NCI-H345 treated with DMSO at 0.1 percent for 48 hours (cell line): ENCODE measurements at regions not wholly inside any gene's neighbourhood (a gene's known extent, or its start where the extent isn't known, plus 50 kb on each side); places are given as distances from the start of the nearest gene placed in this dataset.

Experiments
- DNase-seq: peaks from one replicate; lab custom pipeline; 2025; ENCODE audit not compliant: unreplicated experiment; lab: John Stamatoyannopoulos, UW

DNA sequence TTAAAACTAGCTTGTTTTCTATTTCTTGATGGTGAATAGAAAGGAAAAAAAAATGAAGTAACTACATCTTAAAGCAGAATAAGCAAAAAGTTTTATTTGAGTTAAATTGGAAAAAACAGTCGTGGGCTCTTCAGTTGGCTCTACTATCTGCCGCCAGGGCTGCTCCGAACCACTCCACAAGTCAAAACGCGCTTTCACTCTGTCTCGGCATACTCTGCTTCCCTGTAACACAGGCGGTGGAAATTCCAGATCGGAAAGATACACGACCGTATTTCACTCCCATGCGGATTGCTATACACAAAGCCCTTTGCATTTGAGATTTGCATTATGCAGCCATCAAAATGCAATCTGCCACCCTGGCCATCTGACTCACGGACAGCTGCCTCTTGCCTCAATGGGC is 505.6 kb downstream of the IRX1 start:
- DNase-seq: no peak

DNA sequence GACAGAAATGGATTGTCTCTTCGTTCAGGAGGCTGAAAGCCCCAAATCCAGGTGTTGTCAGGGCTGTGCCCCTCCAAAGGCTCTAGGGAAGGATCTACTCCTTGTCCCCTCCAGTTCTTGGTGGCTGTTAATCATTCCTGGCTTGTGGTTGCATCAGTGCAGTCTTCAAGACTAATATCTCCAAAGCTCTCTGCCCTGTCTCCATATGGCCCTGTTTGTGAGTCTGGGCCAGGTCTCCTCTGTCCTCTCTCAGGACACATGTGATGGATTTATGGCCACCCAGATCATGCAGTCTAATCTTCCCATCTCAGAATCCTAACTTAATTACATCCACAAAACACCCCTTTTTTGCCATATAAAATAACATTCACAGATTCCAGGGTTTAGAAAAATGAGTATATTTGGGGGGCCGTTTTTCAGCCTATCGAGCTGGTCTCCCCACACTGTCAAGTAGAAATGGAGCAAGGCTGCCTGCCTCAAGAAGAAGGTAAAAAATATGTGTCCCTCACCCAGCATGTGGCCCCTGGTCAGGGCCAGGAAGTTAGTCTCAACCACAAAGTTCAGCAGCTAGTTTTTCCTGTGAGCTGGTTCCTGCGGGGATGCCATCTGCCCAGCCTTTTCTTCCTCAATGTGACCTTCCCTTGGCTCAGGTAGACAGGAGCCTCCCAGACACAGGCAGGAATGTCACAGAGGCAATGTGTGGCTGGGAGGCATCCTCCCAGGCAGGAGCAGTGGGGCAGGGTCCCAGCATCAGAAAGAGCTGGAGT is 509.4 kb downstream of the IRX1 start:
- DNase-seq: no peak

DNA sequence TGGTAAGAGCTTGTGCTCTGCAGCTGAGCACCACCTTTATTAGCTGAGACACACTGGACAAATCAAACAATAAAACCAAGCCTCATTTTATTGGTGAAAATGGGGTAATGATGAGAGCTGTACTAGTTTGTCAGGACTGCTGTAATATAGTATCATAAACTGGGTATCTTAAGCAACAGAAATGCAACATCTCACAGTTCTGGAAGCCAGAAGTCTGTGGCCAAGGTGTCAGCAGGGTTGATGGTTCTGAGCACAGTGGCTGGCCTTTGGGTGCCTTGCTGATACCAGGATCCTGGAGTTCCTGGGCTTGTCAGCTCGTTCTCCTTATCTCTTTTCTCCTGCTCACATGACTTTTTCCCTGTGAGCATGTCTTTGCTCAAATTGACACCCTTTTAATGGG is 513.1 kb downstream of the IRX1 start:
- DNase-seq: no peak

DNA sequence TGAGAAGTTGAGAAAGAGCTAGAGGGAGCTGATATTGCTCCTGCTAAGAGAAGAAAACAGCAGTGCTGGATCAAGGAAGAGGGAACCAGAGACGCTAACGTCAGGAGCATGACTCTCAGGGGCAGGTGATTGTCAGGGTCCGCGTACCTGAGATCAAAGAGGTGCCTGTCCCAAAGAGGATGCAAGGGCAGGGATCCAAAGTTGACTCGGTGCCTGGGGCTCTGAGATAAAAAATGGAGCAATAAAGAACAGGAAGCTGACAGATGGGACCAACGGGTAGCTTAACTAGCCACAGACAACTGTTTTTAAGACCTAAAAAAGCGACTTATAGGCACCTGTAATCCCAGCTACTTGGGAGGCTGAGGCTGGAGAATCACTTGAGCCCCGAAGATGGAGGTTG is 517.8 kb downstream of the IRX1 start:
- no peak for DNase-seq

DNA sequence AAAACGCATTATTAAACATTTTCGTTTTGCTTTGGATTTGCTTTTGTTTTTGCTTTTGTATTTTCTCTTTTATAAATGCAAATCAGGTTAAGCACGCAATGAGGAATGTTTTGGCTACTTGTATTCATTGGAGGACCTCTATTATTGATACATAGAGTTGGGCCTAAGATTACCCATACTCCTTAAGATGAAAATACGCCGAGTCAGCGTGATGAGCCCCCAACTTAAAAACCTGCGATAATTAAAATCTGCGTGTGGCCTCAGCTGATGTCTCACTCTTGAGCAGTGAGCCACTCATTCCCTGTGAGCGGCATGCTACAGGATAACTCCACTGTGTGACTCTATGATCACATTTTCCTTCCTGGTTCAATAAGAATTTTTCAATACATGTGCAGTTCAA is 518.3 kb downstream of the IRX1 start:
- no peak for DNase-seq

DNA sequence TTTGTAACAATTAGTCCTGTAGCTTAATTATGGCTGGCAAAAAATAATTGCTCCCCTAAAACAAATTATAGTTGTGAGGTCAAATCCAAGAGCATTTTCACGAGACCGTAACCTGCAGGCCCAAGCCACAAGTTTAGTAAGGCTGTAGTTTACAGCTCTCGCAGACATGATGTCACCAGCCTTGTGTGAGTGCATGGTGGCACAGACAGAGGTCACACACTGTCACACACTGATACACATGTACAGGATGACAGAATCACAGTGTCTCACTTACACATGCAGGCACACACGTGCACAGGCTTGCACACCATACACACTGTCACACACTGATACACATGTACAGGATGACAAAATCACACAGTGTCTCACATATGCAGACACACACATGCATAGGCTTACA is 518.8 kb downstream of the IRX1 start:
- no peak for DNase-seq

DNA sequence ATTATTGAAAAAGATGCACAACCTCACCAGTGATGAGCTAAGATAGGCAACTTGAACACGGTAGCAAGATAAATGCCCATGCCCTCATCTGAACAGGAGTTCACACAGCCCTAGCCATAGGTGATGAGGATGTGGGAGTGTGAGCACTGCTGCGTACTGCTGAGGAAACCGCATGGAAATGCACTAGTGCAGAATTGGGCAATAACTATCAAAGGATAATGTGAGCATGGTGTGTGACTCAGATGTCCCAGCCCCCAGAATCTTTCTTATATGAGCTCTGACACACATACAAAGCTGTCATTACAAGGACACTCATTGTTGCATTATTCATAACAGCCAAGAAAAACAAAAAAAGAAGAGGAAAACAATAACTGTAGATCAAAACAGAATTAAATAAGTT is 521.2 kb downstream of the IRX1 start:
- no peak for DNase-seq

DNA sequence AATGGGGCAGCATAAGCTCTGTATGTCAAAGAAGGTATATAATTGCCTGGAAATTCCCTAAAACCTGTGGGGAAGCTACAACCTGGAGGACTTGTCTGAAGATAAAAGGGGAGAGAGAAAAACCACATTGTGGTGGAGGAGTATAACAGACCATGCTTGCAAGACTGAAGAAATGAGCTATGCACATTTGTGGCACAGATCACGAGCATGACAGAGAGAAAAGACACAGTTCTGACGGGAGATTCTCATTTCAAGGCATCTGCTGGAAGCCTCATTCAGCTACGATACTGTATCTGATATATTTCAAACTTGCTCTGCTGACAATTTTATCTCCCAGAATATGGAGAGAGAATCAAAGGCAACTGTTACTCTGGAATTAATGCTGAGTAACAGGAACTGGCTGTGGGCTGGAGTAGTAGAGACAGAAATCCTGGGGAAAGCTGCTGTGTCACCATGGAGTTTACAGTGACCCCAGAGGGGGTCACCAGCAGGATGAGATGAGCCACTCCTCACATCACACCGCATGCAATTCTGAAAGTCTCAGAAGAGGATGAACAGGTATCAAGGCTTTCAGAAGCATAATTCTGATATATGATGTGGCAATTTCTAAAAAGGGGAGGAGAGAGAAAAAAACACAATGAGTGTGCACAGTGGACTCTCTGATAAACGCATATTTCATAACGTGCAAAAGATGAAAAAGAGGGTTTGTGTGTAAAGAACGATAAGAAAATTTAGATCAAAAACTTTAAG is 528.8 kb downstream of the IRX1 start:
- no peak for DNase-seq

DNA sequence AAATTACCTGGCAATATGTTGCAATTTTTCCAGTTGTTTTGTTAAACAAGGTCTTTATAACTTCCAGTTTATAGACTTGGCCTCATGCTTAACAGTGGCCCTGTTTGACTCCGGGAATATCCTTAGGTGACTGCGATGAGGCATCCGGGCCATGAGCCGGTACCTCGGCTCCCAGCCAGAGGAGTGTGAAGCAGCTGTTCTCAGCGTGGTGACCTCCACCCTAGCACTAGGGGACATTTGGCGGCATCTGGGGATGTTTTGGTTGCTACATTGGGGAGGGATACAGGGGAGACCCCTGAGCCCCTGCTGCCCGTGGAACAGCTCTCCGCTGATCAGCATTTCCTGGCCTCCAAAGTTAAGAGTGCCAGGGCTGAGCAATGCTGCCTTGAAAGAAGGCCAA is 533.4 kb downstream of the IRX1 start:
- DNase-seq: no peak

DNA sequence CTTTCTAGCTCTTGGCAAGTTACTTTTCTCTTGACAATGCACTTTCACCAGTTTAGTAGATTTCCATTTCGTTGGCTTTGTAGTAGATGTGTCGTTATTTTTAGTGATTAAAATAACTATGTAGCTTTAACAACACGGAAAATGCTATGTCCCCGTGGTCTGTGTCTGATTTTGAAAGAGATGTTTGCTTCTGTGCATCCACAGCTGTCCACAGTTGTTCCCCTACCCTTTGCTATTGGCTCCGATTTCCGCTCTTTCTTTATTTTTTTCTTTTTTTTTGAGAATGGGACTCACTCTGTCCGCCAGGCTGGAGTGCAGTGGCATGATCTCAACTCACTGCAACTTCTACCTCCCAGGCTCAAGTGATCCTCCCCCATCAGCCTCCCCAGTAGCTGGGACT is 533.9 kb downstream of the IRX1 start:
- DNase-seq: no peak

DNA sequence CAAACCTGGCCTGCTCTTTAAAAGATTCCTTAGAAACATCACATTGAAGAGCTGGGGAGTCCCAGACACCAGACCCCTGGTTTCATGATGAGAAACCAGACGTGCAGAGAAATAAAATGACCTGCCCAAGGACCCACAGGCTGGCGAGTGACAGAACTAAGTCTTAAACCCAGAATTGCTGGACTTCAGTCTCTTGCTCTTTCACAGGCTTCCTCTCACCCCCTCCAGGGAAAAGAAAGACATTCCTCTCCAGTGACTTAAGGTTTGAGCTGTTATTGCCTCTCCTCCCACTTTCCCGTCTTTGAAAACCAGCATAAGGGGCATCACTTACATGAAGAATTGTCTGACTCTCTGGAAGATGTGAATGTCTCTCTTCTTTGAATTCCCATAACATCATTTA is 535.2 kb downstream of the IRX1 start:
- no peak for DNase-seq

DNA sequence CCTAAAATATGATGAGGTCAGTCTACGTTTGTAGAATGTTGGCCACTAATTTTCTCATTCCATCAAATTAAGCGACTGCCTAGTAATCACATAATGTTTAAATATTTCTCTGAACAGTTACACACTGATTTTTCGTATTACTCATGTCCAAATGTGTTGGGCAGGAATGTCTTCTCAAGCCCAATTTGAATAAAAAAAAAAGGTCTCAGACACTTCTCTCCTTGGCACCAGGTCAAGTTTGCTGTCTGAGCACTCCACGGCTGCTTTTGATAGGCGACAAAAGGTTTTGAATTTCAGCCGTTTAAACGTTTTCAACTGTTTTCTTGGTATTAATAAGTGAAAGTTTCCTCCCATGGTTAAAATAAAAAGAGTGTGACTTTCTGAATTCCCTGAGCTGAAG is 542.1 kb downstream of the IRX1 start:
- DNase-seq: no peak

DNA sequence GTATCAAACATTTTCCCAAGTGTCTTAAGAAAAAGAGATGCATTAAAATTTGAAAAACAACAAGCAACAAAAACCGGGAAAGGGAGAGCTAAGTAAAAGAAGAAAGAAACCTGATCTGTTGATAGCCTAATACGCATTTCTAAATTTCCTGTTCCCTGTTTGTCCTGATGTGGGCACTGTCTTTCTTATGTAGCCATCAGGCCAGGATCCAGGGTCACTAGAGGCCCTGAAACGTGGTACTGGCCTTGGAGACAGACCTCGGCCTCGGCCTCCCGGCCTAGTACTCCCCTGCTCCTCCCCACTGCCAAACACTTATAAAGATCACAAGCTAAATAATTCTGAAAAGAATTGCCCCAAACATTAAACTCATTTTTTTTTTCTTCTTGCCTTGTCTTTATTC is 547.2 kb downstream of the IRX1 start:
- DNase-seq: no peak

DNA sequence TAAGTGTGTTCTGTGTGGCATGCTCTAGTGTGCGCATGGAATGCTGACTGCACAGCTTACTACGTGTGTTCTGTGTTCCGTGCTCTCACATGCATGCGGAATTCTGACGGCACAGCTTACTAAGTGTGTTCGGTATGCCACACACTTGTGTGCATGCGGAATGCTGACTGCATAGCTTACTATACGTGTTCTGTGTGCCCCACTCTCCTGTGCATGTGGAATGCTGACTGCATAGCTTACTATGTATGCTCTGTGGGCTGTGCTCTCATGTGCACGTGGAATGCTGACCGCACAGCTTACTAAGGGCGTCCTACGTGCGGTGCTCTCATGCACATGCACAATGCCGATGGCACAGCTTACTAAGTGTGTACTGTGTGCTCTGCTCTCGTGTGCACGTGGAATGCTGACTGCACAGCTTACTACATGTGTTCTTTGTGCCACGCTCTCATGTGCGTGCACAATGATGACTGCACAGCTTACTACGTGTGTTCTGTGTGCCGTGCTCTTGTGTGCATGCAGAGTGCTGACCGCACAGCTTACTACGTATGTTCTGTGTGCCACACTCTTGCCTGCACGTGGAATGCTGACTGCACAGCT is 548.9 kb downstream of the IRX1 start:
- DNase-seq: no peak

DNA sequence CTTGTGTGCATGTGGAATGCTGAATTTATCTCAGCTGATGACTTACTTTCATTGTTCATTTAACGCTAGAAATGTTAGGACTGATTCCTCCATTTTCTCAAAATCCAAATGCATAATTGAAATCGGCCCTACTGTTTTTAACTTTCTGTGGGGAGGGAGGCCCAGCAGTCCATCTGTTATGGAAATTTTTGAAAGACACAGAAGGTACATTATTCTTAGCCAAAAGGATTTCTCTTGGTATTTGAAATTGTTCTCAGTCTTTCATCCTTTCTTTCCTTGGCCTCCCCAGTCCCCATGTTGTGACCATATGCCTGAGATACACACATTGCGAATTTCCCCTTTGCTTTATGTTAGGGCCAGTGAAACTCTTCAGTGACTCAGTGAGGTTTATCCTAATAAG is 549.9 kb downstream of the IRX1 start:
- no peak for DNase-seq

DNA sequence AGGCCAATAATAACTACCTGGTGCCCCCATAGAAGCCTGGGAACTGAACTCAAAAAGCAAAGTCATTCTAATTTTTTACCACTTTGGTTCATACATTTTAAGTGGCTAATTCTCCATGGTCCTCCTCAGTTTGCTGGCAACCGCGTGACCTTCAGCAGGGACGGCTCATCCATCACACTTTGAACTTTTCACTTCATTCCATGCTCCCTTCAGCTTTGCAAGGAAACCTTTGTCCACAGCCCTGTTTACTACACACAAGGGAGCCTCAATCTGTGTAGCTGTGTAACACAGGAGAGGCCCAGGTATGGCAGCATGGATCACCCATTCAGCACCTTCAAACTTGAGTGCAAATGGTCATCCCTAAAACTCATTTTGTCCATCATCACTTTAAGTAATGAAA is 552.4 kb downstream of the IRX1 start:
- no peak for DNase-seq

DNA sequence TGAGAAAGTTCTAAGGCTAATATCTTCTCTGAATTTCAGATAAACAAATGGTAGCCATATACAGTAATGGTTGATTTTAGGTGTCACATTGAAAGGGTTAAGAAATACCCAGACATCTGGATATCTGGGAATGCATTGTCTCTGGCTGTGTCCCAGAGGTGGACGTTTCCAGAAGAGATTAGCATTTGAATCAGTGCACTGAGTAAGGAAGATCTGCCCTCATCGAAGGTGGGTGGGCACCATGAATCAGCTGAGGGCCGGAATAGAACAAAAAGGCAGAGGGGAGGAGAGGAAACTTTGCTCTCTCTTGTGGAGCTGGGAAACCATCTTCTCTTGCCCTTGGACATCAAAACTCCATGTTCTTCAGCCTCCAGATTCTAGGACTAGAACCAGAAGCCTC is 554.4 kb downstream of the IRX1 start:
- no peak for DNase-seq

DNA sequence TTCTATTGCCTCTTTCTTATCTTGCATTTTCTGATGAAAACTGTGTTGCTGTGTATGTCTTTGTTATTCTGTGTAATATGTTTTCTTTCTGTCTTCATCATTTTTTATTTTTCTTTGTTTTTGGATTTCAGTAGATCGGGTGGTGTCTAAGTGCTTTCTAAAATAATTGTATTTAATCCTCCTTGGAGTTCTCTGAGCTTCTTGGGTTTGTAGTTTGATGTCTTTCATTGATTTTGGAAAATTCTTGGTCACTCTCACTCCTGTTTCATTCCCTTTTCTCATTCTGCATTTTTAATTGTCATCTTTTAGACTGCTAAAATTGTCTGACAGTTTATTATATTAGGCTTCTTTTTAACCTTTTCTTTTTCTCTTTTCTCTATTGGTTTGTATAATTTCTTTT is 560.5 kb downstream of the IRX1 start:
- no peak for DNase-seq

DNA sequence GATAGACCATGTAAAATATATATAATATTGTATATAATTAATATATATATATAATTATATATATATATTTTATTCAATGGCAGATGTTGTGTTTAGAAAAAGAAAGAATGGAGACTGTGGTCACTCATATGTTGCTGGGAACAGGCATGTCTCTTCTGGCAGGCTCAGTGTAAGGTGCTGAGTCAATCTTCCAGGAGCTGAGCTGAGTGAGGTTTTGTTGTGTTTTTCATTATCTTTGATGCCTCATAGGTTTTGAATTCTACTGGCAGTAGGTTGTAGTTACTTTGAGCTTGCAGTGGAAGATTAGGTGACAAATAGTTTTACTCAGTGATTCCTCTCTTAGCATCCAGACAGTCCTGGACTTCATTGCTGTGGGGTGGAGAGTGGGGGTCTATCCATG is 561.3 kb downstream of the IRX1 start:
- no peak for DNase-seq

DNA sequence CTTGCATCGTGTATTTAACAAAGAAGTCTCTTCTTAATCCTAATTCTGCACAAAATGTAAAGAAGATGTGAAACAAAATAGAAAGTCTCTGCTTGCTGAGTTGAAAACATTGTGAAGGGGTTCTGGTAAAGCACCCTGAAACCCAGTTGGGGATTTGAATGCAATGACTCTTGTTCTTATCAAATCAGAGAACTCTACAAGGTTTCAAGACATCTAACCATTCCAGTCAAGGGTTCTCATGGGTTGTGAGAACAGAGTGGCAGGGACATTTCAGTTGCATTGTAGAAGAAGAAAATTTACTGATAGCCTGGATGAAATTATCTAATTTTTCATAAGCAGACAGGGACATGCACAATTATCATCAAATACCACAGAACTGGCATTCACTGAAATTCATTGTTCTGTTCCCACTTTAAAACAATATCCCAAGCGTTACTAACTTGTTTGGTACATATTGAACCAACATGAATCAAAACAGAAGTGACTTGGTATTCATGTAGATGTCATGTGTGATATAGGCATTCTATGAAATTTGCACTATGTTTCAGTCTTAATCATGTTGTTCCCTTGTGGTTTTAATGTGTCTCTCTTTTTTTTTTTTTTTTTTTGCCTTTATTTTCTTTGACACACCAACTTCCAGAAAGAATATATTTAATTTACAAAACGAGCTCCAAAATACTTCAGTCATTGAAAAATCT is 563.3 kb downstream of the IRX1 start:
- DNase-seq: no peak

DNA sequence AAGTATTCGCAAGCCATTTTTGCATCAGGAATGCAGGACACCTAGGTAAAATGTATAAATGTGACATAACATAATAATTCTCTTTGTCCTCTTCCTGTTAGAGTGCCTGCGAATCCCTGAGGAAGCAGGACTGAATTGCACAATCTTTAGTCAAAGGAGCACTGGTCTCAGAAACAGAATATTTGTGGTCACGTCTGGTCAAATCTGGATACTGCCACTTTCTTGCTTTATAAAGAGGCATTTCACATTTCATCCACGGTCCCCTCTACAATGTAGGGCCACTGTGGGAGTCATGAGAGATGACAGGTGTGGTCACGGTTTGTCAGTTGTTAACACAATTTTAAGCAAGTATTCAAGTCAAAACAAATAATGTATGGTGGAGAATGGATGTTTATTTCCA is 564.0 kb downstream of the IRX1 start:
- DNase-seq: no peak

DNA sequence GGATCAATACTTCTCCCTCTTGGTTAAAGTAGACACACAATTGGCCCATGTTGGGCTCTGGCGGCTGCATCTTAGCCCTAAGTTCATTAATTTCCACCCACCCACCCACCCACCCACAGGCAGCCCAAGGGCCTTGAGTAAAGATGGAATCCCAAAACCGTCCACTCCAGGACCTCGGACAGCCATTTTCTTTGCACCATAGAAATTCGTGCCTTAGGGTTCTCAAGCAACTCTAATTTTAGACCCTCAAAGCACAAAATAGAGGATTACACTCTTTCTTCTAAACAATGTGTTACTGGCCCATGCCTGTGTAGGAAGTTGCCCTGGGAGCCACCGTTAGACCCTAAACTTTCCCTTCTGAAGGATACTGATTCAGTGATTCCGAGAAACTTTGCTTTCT is 568.5 kb downstream of the IRX1 start:
- DNase-seq: no peak
